ENCODE measurements at regions not wholly inside any gene's neighbourhood (a gene's known extent, or its start where the extent isn't known, plus 50 kb on each side); places are given as distances from the start of the nearest gene placed in this dataset.

GRCh38 chr2:181114021-181114420, 133.6 kb downstream of the UBE2E3 start:
- intact Hi-C loops (cut with DNase I): no loop called here
- no peak for DNase-seq

- intact Hi-C loops (cut with DNase I): no loop called here
- no peak for DNase-seq
These were observed 135.9 kb downstream of the UBE2E3 start for GRCh38 chr2:181116261-181116660.

GRCh38 chr2:181117206-181117925, 137.0 kb downstream of the UBE2E3 start:
- DNase-seq: peak in 5 of 42 donors; percentile 2 to 16 (median 3)
- intact Hi-C loops (cut with DNase I): no loop called here

DNA sequence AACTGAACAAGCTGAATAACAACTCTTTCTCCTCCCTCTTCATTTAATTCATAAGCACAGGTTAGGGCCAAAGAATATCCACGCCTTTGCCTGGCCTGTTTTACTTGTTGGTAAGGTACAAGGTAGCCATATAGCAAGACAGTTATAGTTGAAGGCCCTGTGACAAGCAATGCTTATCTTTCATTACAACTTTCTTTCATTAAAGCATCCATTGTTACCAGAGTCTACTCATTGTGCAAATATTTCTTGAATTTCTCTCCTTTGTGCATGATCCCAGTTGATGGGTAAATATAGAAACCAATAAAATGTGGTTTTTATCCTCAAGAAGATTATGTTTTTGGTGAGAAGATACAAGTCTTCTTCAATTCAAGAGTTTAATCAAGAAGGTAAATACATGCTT, 140.2 kb downstream of the UBE2E3 start:
- no peak for DNase-seq
- intact Hi-C loops (cut with DNase I): no loop called here

DNA sequence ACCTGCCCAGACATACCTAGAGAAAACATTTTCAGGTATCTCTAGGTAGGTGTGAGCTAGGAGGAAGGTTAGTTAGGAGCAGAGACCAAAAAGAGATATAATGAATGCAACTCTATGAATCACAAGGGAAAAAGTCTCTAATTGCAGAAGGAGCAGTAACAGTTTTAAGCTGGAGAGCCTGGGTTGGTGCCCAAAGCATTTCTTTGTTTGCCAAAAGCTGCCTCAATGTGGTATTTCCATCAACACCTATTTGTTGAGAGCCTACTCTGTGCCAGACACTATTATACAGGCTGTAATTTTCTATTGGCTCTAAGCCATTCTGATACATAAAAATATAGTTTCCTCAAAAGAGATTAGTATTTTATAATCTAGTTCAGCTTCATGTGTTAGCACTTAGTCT, 141.6 kb downstream of the UBE2E3 start:
- no peak for DNase-seq
- intact Hi-C loops (cut with DNase I): no loop called here

DNA sequence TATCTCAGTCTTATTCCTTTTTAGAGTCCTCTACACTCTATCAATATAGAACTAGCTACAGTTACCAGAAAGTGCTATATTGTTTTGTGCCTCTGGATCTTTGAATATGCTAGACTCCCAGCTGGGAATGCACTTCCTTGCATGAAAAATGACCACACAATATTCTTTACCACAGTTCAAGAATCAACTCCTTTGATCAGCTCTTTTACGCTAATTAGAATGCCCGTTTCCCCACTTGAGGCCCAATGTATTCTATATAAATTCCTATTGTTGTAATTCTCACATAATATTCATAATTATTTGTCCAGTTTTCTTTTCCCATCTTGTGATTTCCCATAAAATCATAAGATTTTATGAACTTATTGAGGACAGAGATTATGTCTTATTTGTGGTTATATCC, 142.2 kb downstream of the UBE2E3 start:
- DNase-seq: no peak
- intact Hi-C loops (cut with DNase I): no loop called here

GRCh38 chr2:181123798-181124231, 143.4 kb downstream of the UBE2E3 start:
- intact Hi-C loops (cut with DNase I): no loop called here

GRCh38 chr2:181124497-181124896, 144.1 kb downstream of the UBE2E3 start:
- intact Hi-C loops (cut with DNase I): no loop called here
- DNase-seq: no peak

More at GRCh38 chr2:181123798-181124231, 143.4 kb downstream of the UBE2E3 start:
- DNase-seq: no peak

GRCh38 chr2:181125359-181125758, 145.0 kb downstream of the UBE2E3 start:
- intact Hi-C loops (cut with DNase I): no loop called here
- DNase-seq: no peak

DNA sequence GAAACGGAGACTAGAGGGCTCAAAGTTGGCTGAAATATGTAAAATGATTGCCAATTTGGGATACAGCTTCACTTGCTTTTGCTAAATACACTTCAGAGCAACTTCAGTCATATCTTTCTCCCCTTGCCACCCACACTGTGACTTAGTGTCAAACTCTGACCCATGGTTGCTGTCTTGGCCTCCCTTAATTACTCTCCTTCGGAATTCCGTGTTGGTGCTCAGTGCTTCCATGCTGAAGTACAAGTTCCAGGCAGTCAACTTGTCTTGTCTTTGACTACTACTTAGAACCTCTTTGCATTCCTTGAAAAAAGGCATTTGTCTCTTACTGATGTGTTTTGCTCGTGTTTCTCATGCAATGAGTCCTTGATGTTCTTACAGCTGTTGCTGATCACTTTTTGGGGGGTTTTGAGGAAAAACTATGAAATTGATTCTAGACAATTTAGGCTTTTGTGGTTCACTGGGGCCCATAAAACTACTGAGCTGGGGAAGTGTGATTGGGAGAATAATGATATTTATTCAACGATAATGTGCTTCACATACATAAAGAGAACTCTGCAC, 146.0 kb downstream of the UBE2E3 start:
- intact Hi-C loops (cut with DNase I): no loop called here

GRCh38 chr2:181128199-181128598, 147.8 kb downstream of the UBE2E3 start:
- intact Hi-C loops (cut with DNase I): no loop called here
- DNase-seq: no peak

More for the DNA sequence above, 146.0 kb downstream of the UBE2E3 start:
- no peak for DNase-seq

GRCh38 chr2:181129364-181130056, 149.1 kb downstream of the UBE2E3 start:
- DNase-seq: no peak
- intact Hi-C loops (cut with DNase I): no loop called here

DNA sequence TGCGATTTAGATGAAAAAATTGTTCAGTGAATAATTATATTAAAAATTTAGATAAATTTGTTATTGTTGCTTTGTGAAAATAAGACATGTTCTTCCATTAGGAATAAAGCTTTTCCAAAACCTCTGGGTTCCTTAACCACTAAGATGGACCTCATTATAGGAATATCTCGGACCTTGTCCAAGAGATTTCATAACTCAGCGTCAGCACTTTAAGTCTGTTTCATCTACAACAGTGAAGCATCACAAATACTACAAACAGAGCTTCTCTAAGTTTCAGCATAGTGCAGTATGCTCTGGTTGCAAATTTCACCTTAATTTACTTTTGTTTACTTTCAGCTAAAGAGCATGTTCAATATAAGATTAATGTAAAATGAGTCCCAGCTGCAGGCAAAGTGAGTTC, 150.3 kb downstream of the UBE2E3 start:
- DNase-seq: no peak
- intact Hi-C loops (cut with DNase I): no loop called here

DNA sequence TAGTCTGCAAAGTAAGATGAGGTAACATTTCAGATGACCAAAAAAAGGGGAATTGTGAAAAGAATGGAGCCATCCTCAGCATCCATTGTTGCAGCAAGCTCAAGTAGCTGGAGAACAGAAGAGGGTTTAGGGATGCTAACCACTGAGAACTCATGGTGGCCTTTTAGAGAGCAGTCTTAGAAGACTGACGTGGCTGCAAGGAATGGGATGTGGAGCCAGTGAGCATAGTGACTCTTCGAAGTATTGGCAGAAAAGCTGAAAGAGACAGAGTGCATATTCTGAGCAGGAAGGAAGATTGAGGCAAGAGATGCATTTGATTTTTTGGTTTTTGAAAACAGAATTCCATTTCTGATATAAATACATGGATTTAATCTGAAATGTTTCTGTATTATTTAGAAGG, 151.2 kb downstream of the UBE2E3 start:
- intact Hi-C loops (cut with DNase I): no loop called here
- no peak for DNase-seq

- no peak for DNase-seq
- intact Hi-C loops (cut with DNase I): no loop called here
These were observed 158.4 kb downstream of the UBE2E3 start for GRCh38 chr2:181138816-181139215.

DNA sequence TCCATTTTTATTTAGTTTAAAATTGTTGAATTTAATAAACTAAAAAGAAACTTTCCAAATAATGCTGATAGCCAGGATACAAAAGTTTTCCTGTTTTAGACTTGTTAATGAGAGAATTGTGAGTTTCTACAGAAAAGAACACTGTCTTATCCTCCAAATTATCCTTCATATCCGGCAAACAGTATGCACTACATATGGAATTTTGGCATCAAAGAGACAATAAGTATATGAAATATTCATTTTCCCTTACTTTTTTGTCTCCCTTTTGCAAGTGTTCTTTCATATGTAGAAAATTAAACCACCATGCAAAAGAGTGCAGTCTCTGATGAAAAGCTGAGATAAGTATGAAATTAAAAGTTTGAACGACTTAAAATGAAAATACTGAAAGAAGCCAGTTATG, 159.4 kb downstream of the UBE2E3 start:
- intact Hi-C loops (cut with DNase I): no loop called here
- no peak for DNase-seq

DNA sequence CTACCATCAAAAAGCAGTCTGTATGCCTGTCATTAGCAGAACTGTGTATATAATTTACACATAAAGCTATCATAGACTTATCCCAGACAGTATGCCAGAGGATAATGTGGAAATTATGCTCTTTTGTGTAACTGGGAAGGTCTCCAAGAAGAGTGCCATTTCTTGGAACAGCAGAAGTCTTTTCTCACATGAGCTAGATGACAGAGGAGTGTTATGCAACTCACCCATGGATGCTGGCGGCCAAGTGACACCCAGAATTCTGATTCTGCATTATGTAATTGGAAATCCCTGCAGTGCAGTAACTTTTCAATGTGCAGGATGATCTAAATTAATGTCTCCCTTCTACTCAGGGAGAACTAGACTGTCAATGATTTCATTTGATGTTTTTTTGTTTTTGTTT, 160.0 kb downstream of the UBE2E3 start:
- no peak for DNase-seq
- intact Hi-C loops (cut with DNase I): no loop called here

GRCh38 chr2:181140928-181141327, 160.5 kb downstream of the UBE2E3 start:
- no peak for DNase-seq

GRCh38 chr2:181141676-181142075, 161.3 kb downstream of the UBE2E3 start:
- intact Hi-C loops (cut with DNase I): no loop called here
- no peak for DNase-seq

More at GRCh38 chr2:181140928-181141327, 160.5 kb downstream of the UBE2E3 start:
- intact Hi-C loops (cut with DNase I): no loop called here

GRCh38 chr2:181142514-181142913, 162.1 kb downstream of the UBE2E3 start:
- intact Hi-C loops (cut with DNase I): no loop called here
- DNase-seq: no peak
